Urothelium cell line (cell line): ENCODE measurements at regions not wholly inside any gene's neighbourhood (a gene's known extent, or its start where the extent isn't known, plus 50 kb on each side); places are given as distances from the start of the nearest gene placed in this dataset.

Experiments used
- DNase-seq: peaks from one replicate; pipeline ENCODE4 v3.0.0; 2011; ENCODE audit warnings: low spot score, mixed read lengths
- FAIRE-seq: peaks from 2 replicates; lab custom pipeline; 2011; peaks lifted over from hg19 to GRCh38; lab: Jason Lieb, UNC

GRCh38 chr3:177724020-177724638 is 526.8 kb upstream of the TBL1XR1 start:
- no peak for FAIRE-seq
- no peak for DNase-seq

- DNase-seq (no peak), FAIRE-seq (no peak)
These were observed 527.9 kb upstream of the TBL1XR1 start for GRCh38 chr3:177725165-177725564.

GRCh38 chr3:177726807-177727206 is 529.5 kb upstream of the TBL1XR1 start:
- FAIRE-seq (no peak), DNase-seq (no peak)

GRCh38 chr3:177729956-177730681 is 532.8 kb upstream of the TBL1XR1 start:
- FAIRE-seq (no peak), DNase-seq (no peak)

GRCh38 chr3:177730814-177731213 is 533.5 kb upstream of the TBL1XR1 start:
- FAIRE-seq (no peak), DNase-seq (no peak)

GRCh38 chr3:177731644-177732268 is 534.5 kb upstream of the TBL1XR1 start:
- FAIRE-seq: no peak
- DNase-seq: no peak

GRCh38 chr3:177733233-177733632 is 536.0 kb upstream of the TBL1XR1 start:
- FAIRE-seq (no peak), DNase-seq (no peak)

- no peak for FAIRE-seq
- no peak for DNase-seq
These were observed 536.7 kb upstream of the TBL1XR1 start for GRCh38 chr3:177733936-177734335.

GRCh38 chr3:177735431-177735830 is 538.1 kb upstream of the TBL1XR1 start:
- DNase-seq (no peak), FAIRE-seq (no peak)

- DNase-seq (no peak), FAIRE-seq (no peak)
These were observed 542.2 kb upstream of the TBL1XR1 start for GRCh38 chr3:177739461-177739860.

- DNase-seq (no peak), FAIRE-seq (no peak)
These were observed 543.0 kb upstream of the TBL1XR1 start for GRCh38 chr3:177740254-177740653.

GRCh38 chr3:177742273-177742672 is 545.0 kb upstream of the TBL1XR1 start:
- no peak for FAIRE-seq

GRCh38 chr3:177743173-177743890 is 546.0 kb upstream of the TBL1XR1 start:
- DNase-seq (no peak), FAIRE-seq (no peak)

More at GRCh38 chr3:177742273-177742672, 545.0 kb upstream of the TBL1XR1 start:
- no peak for DNase-seq

GRCh38 chr3:177744873-177745606 is 547.8 kb upstream of the TBL1XR1 start:
- FAIRE-seq (no peak), DNase-seq (no peak)

GRCh38 chr3:177745607-177746005 is 548.3 kb upstream of the TBL1XR1 start:
- FAIRE-seq (no peak), DNase-seq (no peak)

GRCh38 chr3:177746337-177746933 is 549.2 kb upstream of the TBL1XR1 start:
- no peak for DNase-seq
- no peak for FAIRE-seq

- DNase-seq (no peak), FAIRE-seq (no peak)
These were observed 552.6 kb upstream of the TBL1XR1 start for GRCh38 chr3:177749836-177750235.

- FAIRE-seq: no peak
- DNase-seq: no peak
These were observed 553.2 kb upstream of the TBL1XR1 start for GRCh38 chr3:177750436-177750835.

GRCh38 chr3:177751770-177752169 is 554.5 kb upstream of the TBL1XR1 start:
- DNase-seq: no peak

GRCh38 chr3:177752831-177753230 is 555.5 kb upstream of the TBL1XR1 start:
- no peak for DNase-seq
- no peak for FAIRE-seq

More at GRCh38 chr3:177751770-177752169, 554.5 kb upstream of the TBL1XR1 start:
- peak; percentile 30 for FAIRE-seq
